22Rv1 (cell line): ENCODE measurements at regions not wholly inside any gene's neighbourhood (a gene's known extent, or its start where the extent isn't known, plus 50 kb on each side); places are given as distances from the start of the nearest gene placed in this dataset.

ENCODE experiments used
- ZFX ChIP-seq: fragments of 450-650 bp; IDR thresholded peaks from 2 replicates; pipeline ENCODE4 v1.6.1; 2017; ENCODE audit warnings: antibody characterized with exemption, borderline replicate concordance
- TF ChIP-seq, protein P1 (sequence below): fragments of 450-650 bp; IDR thresholded peaks from 2 replicates; pipeline ENCODE4 v1.5.1; 2017; ENCODE audit warnings: mild to moderate bottlenecking

DNA sequence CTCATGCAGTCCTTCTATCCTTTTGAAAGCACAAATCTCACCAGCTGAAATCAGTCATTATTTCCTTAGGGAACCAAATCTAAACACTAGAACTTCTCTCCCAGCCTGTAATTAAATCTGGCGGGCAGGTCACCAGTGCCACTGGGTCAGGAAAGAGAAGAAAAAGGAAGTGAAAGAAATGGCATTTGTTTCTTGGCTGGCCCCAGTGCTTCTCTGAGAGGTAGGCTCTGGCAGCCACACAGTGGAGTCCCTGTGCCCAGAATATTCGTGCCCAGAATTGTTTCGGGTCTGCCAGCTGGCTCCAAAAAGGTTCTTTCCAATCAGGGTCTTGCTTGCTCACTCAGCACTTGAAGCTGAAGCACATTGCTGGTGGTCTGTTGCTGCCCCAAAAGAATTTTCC, 133.9 kb upstream of the MTAP start:
- TF ChIP-seq, protein P1, sequence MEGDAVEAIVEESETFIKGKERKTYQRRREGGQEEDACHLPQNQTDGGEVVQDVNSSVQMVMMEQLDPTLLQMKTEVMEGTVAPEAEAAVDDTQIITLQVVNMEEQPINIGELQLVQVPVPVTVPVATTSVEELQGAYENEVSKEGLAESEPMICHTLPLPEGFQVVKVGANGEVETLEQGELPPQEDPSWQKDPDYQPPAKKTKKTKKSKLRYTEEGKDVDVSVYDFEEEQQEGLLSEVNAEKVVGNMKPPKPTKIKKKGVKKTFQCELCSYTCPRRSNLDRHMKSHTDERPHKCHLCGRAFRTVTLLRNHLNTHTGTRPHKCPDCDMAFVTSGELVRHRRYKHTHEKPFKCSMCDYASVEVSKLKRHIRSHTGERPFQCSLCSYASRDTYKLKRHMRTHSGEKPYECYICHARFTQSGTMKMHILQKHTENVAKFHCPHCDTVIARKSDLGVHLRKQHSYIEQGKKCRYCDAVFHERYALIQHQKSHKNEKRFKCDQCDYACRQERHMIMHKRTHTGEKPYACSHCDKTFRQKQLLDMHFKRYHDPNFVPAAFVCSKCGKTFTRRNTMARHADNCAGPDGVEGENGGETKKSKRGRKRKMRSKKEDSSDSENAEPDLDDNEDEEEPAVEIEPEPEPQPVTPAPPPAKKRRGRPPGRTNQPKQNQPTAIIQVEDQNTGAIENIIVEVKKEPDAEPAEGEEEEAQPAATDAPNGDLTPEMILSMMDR = no peak
- no peak for TF ChIP-seq ZFX
